ENCODE measurements at regions not wholly inside any gene's neighbourhood (a gene's known extent, or its start where the extent isn't known, plus 50 kb on each side); places are given as distances from the start of the nearest gene placed in this dataset.

DNA sequence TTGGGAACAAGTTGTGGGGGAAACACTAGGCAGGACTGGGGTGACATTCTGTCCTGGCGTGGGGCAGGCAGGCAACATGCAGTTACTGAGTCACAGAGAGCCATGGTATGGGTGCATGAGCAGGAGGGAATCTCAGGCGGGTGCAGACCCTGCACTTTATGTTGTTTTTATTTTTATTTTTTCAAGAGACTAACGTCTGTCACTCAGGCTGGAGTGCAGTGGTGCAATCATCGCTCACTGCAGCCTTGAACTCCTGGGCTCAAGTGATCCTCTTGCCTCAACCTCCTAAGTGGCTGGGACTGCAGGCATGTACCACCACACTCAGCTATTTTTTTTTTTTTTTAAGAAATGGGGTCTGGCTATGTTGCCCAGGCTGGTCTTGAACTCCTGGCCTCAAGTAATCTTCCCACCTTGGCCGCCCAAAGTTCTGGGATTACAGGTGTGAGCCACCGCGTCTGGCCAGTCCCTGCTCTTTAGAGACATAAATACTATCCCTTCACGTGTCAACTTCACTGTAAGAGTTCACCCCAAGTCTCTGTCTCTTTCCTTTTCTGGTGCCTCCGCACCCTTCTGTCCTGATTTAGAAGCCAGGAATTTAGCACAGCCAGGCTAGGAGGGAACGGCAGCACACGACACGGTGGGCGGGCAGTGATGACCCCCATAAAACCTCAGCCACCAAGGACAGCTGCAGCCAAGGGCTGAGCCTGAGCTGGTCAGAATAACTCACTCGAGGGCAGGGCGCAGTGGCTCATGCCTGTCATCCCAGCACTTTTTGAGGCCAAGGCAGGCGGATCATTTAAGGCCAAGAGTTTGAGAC, 72.8 kb upstream of the IQSEC1 start:
- no peak for DNase-seq
- no peak overlapping the region for H3K4me3 Mint-ChIP-seq
- peaks cover 7 to 20% of the 10 kb centered on the region in 2 donors for H3K27me3 Mint-ChIP-seq
- Histone ChIP-seq H3K27me3 (ENCODE audit: insufficient read depth, low read length, poor library complexity, severe bottlenecking) (no peaks in the 10 kb centered on the region), H3K9me3 (ENCODE audit: low read length) (no peaks in the 10 kb centered on the region), H3K4me3 (ENCODE audit: low read length) (no peak overlapping the region), H3K27ac (ENCODE audit: low read depth, low read length) (no peak overlapping the region), H3K36me3 (ENCODE audit: insufficient read depth, low read length) (no peaks in the 10 kb centered on the region), H3K4me1 (ENCODE audit: insufficient read depth, low read length) (peaks cover 10% of the 10 kb centered on the region)
- peaks cover 5 to 9% (median 9%) of the 10 kb centered on the region in 3 donors for H3K4me1 Mint-ChIP-seq
- CTCF ChIA-PET = no interaction called here
- H3K36me3 Mint-ChIP-seq = peaks cover 0 to 2% (median 0%) of the 10 kb centered on the region in 3 donors
- H3K27ac Mint-ChIP-seq = no peak overlapping the region
- POLR2A ChIA-PET = no interaction called here
- H3K9me3 Mint-ChIP-seq = no peaks in the 10 kb centered on the region

DNA sequence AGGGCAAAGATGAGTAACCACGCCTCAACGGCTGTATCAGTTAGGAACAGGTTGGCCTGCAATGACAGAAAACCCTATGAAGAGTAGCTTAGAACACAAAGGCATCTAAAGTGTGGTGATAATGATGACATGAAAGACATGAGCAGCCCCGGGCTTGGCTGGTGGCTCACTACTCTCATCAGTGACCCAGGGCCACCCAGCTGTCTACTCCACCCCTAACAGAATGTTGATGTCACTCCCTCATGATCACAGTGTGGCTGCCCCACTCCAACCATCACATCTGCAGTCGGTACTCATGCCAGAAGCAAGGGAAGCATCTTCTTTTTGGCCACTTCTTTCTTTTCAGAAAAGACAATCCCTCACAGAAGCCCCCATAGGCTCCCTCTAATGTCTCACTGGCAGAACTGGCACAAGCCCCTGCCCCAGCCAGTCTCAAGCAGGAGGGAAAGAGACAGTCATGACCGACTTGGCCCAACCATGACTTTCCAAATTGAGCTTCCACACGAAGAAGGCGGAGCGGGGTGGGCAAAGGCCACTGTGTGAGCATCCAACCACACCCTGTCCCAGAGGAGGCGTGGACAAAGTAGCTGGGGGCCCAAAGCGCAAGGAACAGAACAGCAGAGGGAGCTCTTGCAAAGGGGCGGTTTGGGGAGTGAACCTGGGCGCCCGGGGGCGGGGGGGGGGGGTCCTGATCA, 72.0 kb upstream of the IQSEC1 start:
- Mint-ChIP-seq H3K27me3 (peaks cover 9 to 25% of the 10 kb centered on the region in 2 donors), H3K27ac (no peak overlapping the region), H3K4me1 (peaks cover 5 to 8% (median 8%) of the 10 kb centered on the region in 3 donors), H3K4me3 (no peak overlapping the region), H3K36me3 (peaks cover 0 to 2% (median 0%) of the 10 kb centered on the region in 3 donors), H3K9me3 (no peaks in the 10 kb centered on the region)
- no peaks in the 10 kb centered on the region for H3K9me3 ChIP-seq (ENCODE audit: low read length)
- no peak overlapping the region for H3K4me3 ChIP-seq (ENCODE audit: low read length)
- no peaks in the 10 kb centered on the region for H3K27me3 ChIP-seq (ENCODE audit: insufficient read depth, low read length, poor library complexity, severe bottlenecking)
- no peaks in the 10 kb centered on the region for H3K36me3 ChIP-seq (ENCODE audit: insufficient read depth, low read length)
- ChIA-PET CTCF (no interaction called here), POLR2A (no interaction called here)
- H3K4me1 ChIP-seq (ENCODE audit: insufficient read depth, low read length) = peaks cover 10% of the 10 kb centered on the region
- DNase-seq = no peak
- H3K27ac ChIP-seq (ENCODE audit: low read depth, low read length) = no peak overlapping the region

DNA sequence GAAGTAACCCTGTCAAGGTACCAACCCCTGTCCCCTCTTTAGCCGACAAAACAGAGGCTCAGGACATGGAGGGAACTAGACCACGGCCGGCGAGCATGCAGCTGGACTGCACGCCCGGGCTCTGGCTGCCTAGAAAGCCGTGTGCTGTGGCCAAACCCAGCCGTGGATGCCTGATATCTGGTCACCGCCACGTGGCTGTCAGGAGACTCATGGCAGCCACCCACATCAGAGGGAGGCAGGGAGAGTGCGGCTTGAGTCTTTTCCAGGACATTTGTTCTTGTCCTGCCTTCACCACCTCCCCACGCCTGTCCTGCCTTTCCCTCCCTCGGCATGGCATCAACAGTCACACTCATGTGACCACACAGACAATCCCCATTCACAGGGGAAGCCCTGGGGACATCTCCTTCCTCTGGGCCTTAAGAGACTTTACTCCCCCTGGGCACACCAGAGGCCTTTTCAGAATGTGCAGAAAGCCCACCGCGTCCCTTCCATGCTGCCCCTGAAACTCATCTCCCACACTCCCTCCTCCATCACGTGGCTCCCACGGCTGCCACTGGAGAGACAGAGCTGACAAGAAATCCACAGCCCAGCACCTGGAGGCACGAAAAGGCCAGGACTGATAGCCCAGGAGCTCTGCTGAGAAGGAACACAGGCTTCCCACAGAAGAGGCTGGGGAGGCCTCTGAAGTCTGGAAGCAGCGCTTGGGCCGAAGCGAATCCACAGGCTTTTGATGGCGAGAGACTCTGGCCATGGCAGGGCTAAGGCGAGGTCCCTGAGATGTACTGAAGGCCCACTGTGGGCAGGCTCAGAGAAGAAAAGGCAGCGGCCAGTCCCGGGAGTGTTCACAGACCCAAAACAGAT, 71.2 kb upstream of the IQSEC1 start:
- CTCF ChIA-PET = no interaction called here
- Mint-ChIP-seq H3K27me3 (peaks cover 15 to 31% of the 10 kb centered on the region in 2 donors), H3K4me1 (no peaks in the 10 kb centered on the region), H3K36me3 (peaks cover 0 to 2% (median 0%) of the 10 kb centered on the region in 3 donors), H3K27ac (no peak overlapping the region), H3K4me3 (peak overlapping the region in 1 of 7 donors; percentile 27), H3K9me3 (no peaks in the 10 kb centered on the region)
- Histone ChIP-seq H3K4me3 (ENCODE audit: low read length) (no peak overlapping the region), H3K27me3 (ENCODE audit: insufficient read depth, low read length, poor library complexity, severe bottlenecking) (no peaks in the 10 kb centered on the region), H3K4me1 (ENCODE audit: insufficient read depth, low read length) (peaks cover under 1% of the 10 kb centered on the region), H3K27ac (ENCODE audit: low read depth, low read length) (no peak overlapping the region), H3K9me3 (ENCODE audit: low read length) (no peaks in the 10 kb centered on the region), H3K36me3 (ENCODE audit: insufficient read depth, low read length) (no peaks in the 10 kb centered on the region)
- DNase-seq = no peak
- POLR2A ChIA-PET = no interaction called here

DNA sequence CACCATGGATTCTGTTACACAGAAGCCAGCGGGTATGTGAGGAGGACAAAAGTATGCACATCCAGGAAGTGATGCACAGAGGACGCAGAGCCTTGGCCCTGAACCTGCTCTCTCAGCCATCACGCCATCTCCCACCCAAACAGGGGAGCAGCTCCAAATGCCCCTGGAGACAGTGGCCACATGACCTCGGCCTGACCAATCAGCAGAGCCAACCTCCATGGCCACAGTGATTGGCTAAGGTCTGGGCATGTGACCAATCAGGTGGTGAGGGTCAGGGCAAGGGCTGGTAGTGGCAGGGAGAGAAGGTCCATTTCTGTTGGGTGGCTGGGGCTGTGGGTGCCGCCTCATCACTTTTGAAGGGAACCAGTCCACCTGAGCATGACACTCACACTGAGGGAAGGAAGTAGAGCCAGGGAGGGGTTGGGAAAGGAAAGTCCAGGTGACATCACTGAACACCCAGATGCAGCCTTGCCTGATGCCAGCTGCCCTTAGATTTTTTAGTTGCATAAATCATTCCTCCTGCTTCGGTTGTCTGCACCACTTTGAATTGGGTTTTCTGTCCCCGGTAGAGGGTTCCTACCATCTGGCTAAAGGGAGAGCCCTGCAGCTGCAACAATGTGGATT, 70.3 kb upstream of the IQSEC1 start:
- no peak overlapping the region for H3K4me3 Mint-ChIP-seq
- no peak for DNase-seq
- H3K36me3 Mint-ChIP-seq = peaks cover 0 to 2% (median 0%) of the 10 kb centered on the region in 3 donors
- H3K27ac Mint-ChIP-seq = no peak overlapping the region
- no peaks in the 10 kb centered on the region for H3K4me1 ChIP-seq (ENCODE audit: insufficient read depth, low read length)
- no peaks in the 10 kb centered on the region for H3K36me3 ChIP-seq (ENCODE audit: insufficient read depth, low read length)
- H3K4me3 ChIP-seq (ENCODE audit: low read length) = no peak overlapping the region
- POLR2A ChIA-PET = no interaction called here
- CTCF ChIA-PET = no interaction called here
- no peaks in the 10 kb centered on the region for H3K4me1 Mint-ChIP-seq
- H3K27ac ChIP-seq (ENCODE audit: low read depth, low read length) = no peak overlapping the region
- H3K9me3 ChIP-seq (ENCODE audit: low read length) = no peaks in the 10 kb centered on the region
- no peaks in the 10 kb centered on the region for H3K27me3 ChIP-seq (ENCODE audit: insufficient read depth, low read length, poor library complexity, severe bottlenecking)
- no peaks in the 10 kb centered on the region for H3K9me3 Mint-ChIP-seq
- peaks cover 18 to 35% of the 10 kb centered on the region in 2 donors for H3K27me3 Mint-ChIP-seq

DNA sequence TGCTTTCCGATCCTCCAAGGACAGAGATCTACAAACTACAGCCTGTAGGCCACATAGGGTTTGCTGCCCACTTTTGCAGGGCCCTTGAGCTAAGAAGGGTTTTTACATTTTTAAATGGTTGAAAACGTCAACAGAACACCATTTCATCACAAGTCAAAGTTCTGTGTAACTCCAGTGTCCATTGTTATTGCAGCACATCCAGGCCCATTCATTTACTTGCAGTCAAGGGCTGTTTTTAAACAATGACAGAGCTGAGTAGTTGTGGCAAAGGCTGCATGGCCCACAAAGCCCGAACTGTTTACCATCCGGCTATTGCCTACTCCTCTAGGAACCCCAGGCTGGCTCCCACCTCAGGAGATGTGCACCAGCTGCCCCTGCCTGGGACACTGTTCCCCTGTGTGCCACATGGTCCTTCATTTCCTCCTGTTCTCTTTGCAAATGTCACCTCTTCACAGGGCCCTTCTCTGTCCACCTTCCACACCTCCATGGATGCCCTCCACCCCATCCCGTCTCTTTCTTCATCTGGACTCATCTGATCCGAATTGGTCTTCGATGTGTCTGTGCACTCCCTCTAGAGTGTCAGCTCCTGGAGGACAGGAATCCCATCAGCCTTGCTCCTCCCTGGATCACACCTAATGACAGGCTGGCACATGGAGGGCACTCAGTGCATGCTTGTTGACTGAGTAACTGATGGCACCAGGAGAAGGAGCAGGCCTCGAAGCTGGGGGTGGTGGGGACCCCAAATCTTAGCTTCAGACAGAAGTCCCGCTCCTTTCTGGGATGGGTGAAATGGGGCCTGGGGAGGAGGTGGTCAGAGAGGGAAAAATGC, 69.5 kb upstream of the IQSEC1 start:
- ChIA-PET CTCF (no interaction called here), POLR2A (no interaction called here)
- no peak for DNase-seq
- no peaks in the 10 kb centered on the region for H3K9me3 Mint-ChIP-seq
- no peak overlapping the region for H3K27ac Mint-ChIP-seq
- Histone ChIP-seq H3K27ac (ENCODE audit: low read depth, low read length) (no peak overlapping the region), H3K27me3 (ENCODE audit: insufficient read depth, low read length, poor library complexity, severe bottlenecking) (no peaks in the 10 kb centered on the region), H3K4me1 (ENCODE audit: insufficient read depth, low read length) (no peaks in the 10 kb centered on the region), H3K36me3 (ENCODE audit: insufficient read depth, low read length) (no peaks in the 10 kb centered on the region), H3K4me3 (ENCODE audit: low read length) (no peak overlapping the region), H3K9me3 (ENCODE audit: low read length) (no peaks in the 10 kb centered on the region)
- peaks cover 0 to 2% (median 0%) of the 10 kb centered on the region in 3 donors for H3K36me3 Mint-ChIP-seq
- H3K27me3 Mint-ChIP-seq = peaks cover 18 to 39% of the 10 kb centered on the region in 2 donors
- H3K4me3 Mint-ChIP-seq = no peak overlapping the region
- no peaks in the 10 kb centered on the region for H3K4me1 Mint-ChIP-seq

DNA sequence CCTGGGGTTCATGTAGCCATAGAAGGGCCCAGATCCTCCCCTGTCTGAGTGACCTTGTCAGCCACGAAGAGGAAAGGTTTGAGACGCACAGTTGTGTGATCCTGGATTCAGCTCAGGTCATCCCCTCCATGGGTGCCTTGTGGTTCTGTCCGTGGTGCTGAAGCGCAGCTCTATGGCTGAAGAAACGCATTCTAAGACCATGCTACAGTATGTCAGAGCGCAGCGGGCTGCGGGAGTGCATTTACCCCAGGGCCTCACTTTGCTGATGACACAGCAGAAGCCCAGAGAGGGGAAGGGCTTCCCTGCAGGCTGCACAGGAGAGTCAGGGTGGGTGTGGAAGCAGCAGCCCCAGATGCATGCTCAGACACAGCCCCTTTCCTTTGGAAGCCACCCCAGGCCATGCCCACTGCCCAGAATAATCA, 68.8 kb upstream of the IQSEC1 start:
- CTCF ChIA-PET = no interaction called here
- Histone ChIP-seq H3K36me3 (ENCODE audit: insufficient read depth, low read length) (no peaks in the 10 kb centered on the region), H3K4me1 (ENCODE audit: insufficient read depth, low read length) (no peaks in the 10 kb centered on the region), H3K27ac (ENCODE audit: low read depth, low read length) (no peak overlapping the region), H3K4me3 (ENCODE audit: low read length) (no peak overlapping the region), H3K27me3 (ENCODE audit: insufficient read depth, low read length, poor library complexity, severe bottlenecking) (no peaks in the 10 kb centered on the region), H3K9me3 (ENCODE audit: low read length) (no peaks in the 10 kb centered on the region)
- POLR2A ChIA-PET = no interaction called here
- Mint-ChIP-seq H3K27ac (no peak overlapping the region), H3K4me1 (no peaks in the 10 kb centered on the region), H3K9me3 (no peaks in the 10 kb centered on the region), H3K36me3 (peaks cover 0 to 2% (median 0%) of the 10 kb centered on the region in 3 donors), H3K4me3 (peak overlapping the region in 1 of 7 donors; percentile 23), H3K27me3 (peaks cover 18 to 44% of the 10 kb centered on the region in 2 donors)
- DNase-seq = no peak

GRCh38 chr3:13141183-13141582, 68.0 kb upstream of the IQSEC1 start:
- H3K4me3 ChIP-seq (ENCODE audit: low read length) = no peak overlapping the region
- peaks cover 0 to 2% (median 0%) of the 10 kb centered on the region in 3 donors for H3K36me3 Mint-ChIP-seq
- CTCF ChIA-PET = no interaction called here
- H3K36me3 ChIP-seq (ENCODE audit: insufficient read depth, low read length) = no peaks in the 10 kb centered on the region
- no peaks in the 10 kb centered on the region for H3K4me1 Mint-ChIP-seq
- no peak for DNase-seq
- H3K27ac Mint-ChIP-seq = no peak overlapping the region
- no peak overlapping the region for H3K27ac ChIP-seq (ENCODE audit: low read depth, low read length)
- no peaks in the 10 kb centered on the region for H3K27me3 ChIP-seq (ENCODE audit: insufficient read depth, low read length, poor library complexity, severe bottlenecking)
- H3K4me3 Mint-ChIP-seq = no peak overlapping the region
- H3K4me1 ChIP-seq (ENCODE audit: insufficient read depth, low read length) = no peaks in the 10 kb centered on the region
- no peaks in the 10 kb centered on the region for H3K9me3 Mint-ChIP-seq
- POLR2A ChIA-PET = no interaction called here
- no peaks in the 10 kb centered on the region for H3K9me3 ChIP-seq (ENCODE audit: low read length)
- peaks cover 18 to 48% of the 10 kb centered on the region in 2 donors for H3K27me3 Mint-ChIP-seq

Measured in CD8-positive, alpha-beta memory T cell (primary cell).